ENCODE measurements at regions not wholly inside any gene's neighbourhood (a gene's known extent, or its start where the extent isn't known, plus 50 kb on each side); places are given as distances from the start of the nearest gene placed in this dataset.

GRCh38 chr6:41469156-41470028, 76.8 kb upstream of the FOXP4 start:
- DNase-seq (ENCODE audit: low read depth in 4 of 4, low spot score in 2 of 4): no peak

- DNase-seq (ENCODE audit: low read depth in 4 of 4, low spot score in 2 of 4): no peak
Observed at GRCh38 chr6:41470029-41470330, 76.2 kb upstream of the FOXP4 start.

GRCh38 chr6:41470331-41471063, 75.7 kb upstream of the FOXP4 start:
- DNase-seq (ENCODE audit: low read depth in 4 of 4, low spot score in 2 of 4): no peak

- DNase-seq (ENCODE audit: low read depth in 4 of 4, low spot score in 2 of 4): no peak
Observed at GRCh38 chr6:41471064-41471895, 74.9 kb upstream of the FOXP4 start.

- DNase-seq (ENCODE audit: low read depth in 4 of 4, low spot score in 2 of 4): no peak
Observed at GRCh38 chr6:41474213-41474933, 71.8 kb upstream of the FOXP4 start.

- DNase-seq (ENCODE audit: low read depth in 4 of 4, low spot score in 2 of 4): no peak
Observed at GRCh38 chr6:41475164-41475563, 71.0 kb upstream of the FOXP4 start.

GRCh38 chr6:41475737-41476357, 70.3 kb upstream of the FOXP4 start:
- DNase-seq (ENCODE audit: low read depth in 4 of 4, low spot score in 2 of 4): no peak

- DNase-seq (ENCODE audit: low read depth in 4 of 4, low spot score in 2 of 4): no peak
Observed at GRCh38 chr6:41476401-41476800, 69.8 kb upstream of the FOXP4 start.

GRCh38 chr6:41477572-41477971, 68.6 kb upstream of the FOXP4 start:
- no peak for DNase-seq (ENCODE audit: low read depth in 4 of 4, low spot score in 2 of 4)

- DNase-seq (ENCODE audit: low read depth in 4 of 4, low spot score in 2 of 4): no peak
Observed at GRCh38 chr6:41483943-41484342, 62.2 kb upstream of the FOXP4 start.

GRCh38 chr6:41487860-41488432, 58.2 kb upstream of the FOXP4 start:
- DNase-seq (ENCODE audit: low read depth in 4 of 4, low spot score in 2 of 4): no peak

- DNase-seq (ENCODE audit: low read depth in 4 of 4, low spot score in 2 of 4): no peak
Observed at GRCh38 chr6:41488433-41489119, 57.6 kb upstream of the FOXP4 start.

- DNase-seq (ENCODE audit: low read depth in 4 of 4, low spot score in 2 of 4): no peak
Observed at GRCh38 chr6:41489120-41489851, 56.9 kb upstream of the FOXP4 start.

- no peak for DNase-seq (ENCODE audit: low read depth in 4 of 4, low spot score in 2 of 4)
Observed at GRCh38 chr6:41492261-41492891, 53.8 kb upstream of the FOXP4 start.

- DNase-seq (ENCODE audit: low read depth in 4 of 4, low spot score in 2 of 4): no peak
Observed at GRCh38 chr6:41494212-41495110, 51.7 kb upstream of the FOXP4 start.

All from left renal cortex interstitium (tissue), 4 donors.